Tibial nerve (tissue), 4 donors: ENCODE measurements at regions not wholly inside any gene's neighbourhood (a gene's known extent, or its start where the extent isn't known, plus 50 kb on each side); places are given as distances from the start of the nearest gene placed in this dataset.
A peak's percentile ranks its signal among the peaks of the same experiment; 100 is the strongest.

Experiments used
- DNase-seq, 2 donors: peaks; one replicate each; pipeline ENCODE4 v3.0.0-alpha.2; 2019; ENCODE audit warnings: low spot score in 2 of 2
- H3K27ac ChIP-seq, 4 donors: fragments of 200-600 bp; sonication (generic) in 3 of 4; one replicate each; pipeline ENCODE4 v1.5.1; 2017 to 2019; ENCODE audit warnings: mild to moderate bottlenecking in 1 of 4
- H3K27me3 ChIP-seq, 2 donors: fragments of 200-600 bp; sonication (generic) in 1 of 2; one replicate each; pipeline versions ENCODE4 v1.5.1 to v1.6.0; 2017 to 2019
- H3K36me3 ChIP-seq, 3 donors: fragments of 200-600 bp; sonication (generic); one replicate each; pipeline ENCODE4 v1.5.1; 2018 to 2019
- H3K4me1 ChIP-seq, 4 donors: fragments of 200-600 bp; sonication (generic) in 3 of 4; one replicate each; pipeline ENCODE4 v1.5.1; 2017 to 2019
- H3K4me3 ChIP-seq, 4 donors: fragments of 200-600 bp; sonication (generic) in 3 of 4; one replicate each; pipeline ENCODE4 v1.5.1; 2017 to 2019; ENCODE audit warnings: mild to moderate bottlenecking in 1 of 4, moderate library complexity in 1 of 4
- H3K9me3 ChIP-seq, 4 donors: fragments of 200-600 bp; sonication (generic) in 3 of 4; one replicate each; pipeline ENCODE4 v1.5.1; 2017 to 2019
- EP300 ChIP-seq, 2 donors: sonication (generic); formaldehyde crosslinking; IDR thresholded peaks; one replicate each; pipeline ENCODE4 v1.6.1; 2017; ENCODE audit warnings: antibody characterized with exemption in 2 of 2, mild to moderate bottlenecking in 1 of 2
- POLR2A ChIP-seq, 2 donors: fragments of 450-650 bp; IDR thresholded peaks; one replicate each; pipeline ENCODE4 v1.6.1; 2017; ENCODE audit warnings: antibody characterized with exemption in 2 of 2, mild to moderate bottlenecking in 2 of 2, moderate library complexity in 2 of 2
- WGBS, 2 donors: methylation state at CpG; one replicate each; pipeline ENCODE4 v1.1.5; 2018; 5-methylcytosine and 5-hydroxymethylcytosine counted together
- TF ChIP-seq, protein P1 (sequence below), 5 experiments: fragments of 200-600 bp in 3 of 5; fragments of 450-650 bp in 2 of 5; sonication (generic) in 3 of 5; IDR thresholded peaks; one replicate each; pipeline ENCODE4 v1.5.1; 2016 to 2019; ENCODE audit warnings: antibody characterized with exemption in 5 of 5, mild to moderate bottlenecking in 3 of 5, moderate library complexity in 2 of 5

DNA sequence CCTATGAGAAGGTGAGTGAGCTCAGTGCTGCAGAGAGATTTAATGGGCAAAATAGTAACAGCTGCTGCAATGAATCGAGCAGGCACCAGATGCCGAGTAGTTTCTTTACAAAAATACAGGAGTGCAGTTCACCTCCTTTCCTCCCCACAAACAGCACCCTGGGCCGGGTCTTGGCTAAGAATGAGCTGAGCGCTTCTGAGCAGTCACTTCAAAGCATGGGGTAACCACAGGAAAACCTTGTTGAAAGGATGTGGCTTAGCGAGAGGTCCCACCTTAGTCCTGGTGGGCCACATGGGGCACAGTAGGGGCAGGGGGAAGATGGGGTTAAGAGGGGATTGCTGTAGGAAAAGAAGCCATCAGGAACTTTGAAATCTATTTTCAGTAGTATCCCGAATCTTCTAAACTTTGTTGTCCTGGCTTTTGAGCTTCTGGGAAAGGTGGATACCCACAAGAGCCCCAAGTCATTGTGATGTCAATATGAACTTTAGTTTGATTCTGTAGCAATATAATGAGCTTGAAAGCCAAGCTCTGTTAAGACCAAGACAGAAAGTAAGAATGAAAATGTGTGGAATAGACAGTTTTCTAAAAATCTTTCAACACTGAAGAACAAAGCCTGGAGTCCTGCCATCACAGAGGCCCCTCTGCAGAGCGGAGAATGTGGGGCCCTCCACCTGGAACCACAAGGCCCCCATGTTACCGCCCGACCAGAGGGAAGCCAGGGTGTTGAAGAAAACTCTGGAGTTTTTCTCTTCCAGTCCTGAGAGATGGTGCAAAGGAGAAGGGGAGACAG, 101.0 kb upstream of the ZNF236 start:
- Histone ChIP-seq H3K4me3 (no peak overlapping the region), H3K27ac (no peak overlapping the region), H3K9me3 (no peaks in the 10 kb centered on the region), H3K4me1 (peaks cover 0 to 4% (median 0%) of the 10 kb centered on the region in 4 donors), H3K27me3 (no peaks in the 10 kb centered on the region), H3K36me3 (no peaks in the 10 kb centered on the region)
- no peak for TF ChIP-seq POLR2A (IDR thresholded peaks at IDR 0.05)
- no peak for TF ChIP-seq EP300 (IDR thresholded peaks at IDR 0.05)
- TF ChIP-seq, protein P1, sequence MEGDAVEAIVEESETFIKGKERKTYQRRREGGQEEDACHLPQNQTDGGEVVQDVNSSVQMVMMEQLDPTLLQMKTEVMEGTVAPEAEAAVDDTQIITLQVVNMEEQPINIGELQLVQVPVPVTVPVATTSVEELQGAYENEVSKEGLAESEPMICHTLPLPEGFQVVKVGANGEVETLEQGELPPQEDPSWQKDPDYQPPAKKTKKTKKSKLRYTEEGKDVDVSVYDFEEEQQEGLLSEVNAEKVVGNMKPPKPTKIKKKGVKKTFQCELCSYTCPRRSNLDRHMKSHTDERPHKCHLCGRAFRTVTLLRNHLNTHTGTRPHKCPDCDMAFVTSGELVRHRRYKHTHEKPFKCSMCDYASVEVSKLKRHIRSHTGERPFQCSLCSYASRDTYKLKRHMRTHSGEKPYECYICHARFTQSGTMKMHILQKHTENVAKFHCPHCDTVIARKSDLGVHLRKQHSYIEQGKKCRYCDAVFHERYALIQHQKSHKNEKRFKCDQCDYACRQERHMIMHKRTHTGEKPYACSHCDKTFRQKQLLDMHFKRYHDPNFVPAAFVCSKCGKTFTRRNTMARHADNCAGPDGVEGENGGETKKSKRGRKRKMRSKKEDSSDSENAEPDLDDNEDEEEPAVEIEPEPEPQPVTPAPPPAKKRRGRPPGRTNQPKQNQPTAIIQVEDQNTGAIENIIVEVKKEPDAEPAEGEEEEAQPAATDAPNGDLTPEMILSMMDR (IDR thresholded peaks at IDR 0.05) = no peak
- 79 to 80% methylated on average over 9 of the region's 9 CpGs for WGBS, 2 donors
- DNase-seq = no peak

DNA sequence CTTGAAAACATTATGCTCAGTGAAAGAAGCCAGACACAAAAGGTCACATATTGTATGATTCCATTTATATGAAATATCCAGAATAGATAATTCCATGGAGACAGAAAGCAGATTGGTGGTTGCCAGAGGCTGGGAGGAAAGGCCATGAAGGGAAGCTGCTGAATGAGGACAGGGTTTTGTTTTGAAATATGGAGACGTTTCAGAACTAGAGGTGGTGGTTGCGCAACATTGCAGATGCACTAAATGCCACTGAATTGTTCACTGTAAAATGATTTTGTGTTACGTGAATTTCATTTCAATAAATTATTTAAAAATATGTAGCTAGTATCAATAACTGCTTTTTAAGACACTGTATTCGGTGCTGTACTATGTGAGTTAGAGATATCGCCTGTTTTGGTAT, 101.7 kb upstream of the ZNF236 start:
- Histone ChIP-seq H3K4me1 (peaks cover 0 to 4% (median 0%) of the 10 kb centered on the region in 4 donors), H3K27me3 (no peaks in the 10 kb centered on the region), H3K9me3 (no peaks in the 10 kb centered on the region), H3K4me3 (no peak overlapping the region), H3K27ac (no peak overlapping the region), H3K36me3 (no peaks in the 10 kb centered on the region)
- DNase-seq = peak in 1 of 2 donors; percentile 23
- 69 to 73% methylated on average over 5 of the region's 5 CpGs for WGBS, 2 donors
- TF ChIP-seq EP300 (IDR thresholded peaks at IDR 0.05) (no peak), POLR2A (IDR thresholded peaks at IDR 0.05) (no peak)
- TF ChIP-seq, protein P1 (IDR thresholded peaks at IDR 0.05) = no peak

DNA sequence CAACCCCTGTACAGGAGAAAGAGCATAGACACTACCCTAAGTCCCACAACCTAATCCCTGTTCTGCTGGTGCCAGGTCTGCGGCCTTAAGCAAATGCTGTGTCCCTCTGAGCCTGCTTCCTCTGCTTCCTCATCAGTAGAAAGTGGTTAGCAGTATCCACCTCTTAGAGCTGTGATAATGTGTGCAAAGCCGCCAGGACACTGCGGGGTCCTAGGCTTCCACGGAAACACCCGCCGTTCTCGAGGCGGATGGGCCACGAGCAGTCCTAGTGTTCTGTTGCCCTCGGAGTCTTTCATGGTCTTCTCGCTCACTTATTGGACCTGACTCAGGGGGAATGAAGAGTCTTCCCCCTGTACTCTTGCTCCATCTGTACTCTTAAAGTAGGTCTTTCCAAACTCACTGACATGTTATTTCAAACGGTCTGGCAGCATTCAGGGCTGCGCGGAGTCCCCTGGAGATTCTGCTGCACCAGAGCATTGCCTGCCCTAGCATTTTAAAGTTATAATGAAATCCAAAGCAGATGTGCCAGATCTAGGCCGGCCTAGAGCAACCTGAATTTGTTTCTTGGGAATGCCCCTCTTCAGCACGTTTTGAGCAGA, 107.2 kb upstream of the ZNF236 start:
- TF ChIP-seq, protein P1 (IDR thresholded peaks at IDR 0.05) = no peak
- TF ChIP-seq EP300 (IDR thresholded peaks at IDR 0.05) = no peak
- no peak for TF ChIP-seq POLR2A (IDR thresholded peaks at IDR 0.05)
- H3K27me3 ChIP-seq = no peaks in the 10 kb centered on the region
- peak in 1 of 2 donors; percentile 42 for DNase-seq
- H3K4me3 ChIP-seq = no peak overlapping the region
- peaks cover 0 to 3% (median 0%) of the 10 kb centered on the region in 4 donors for H3K4me1 ChIP-seq
- H3K36me3 ChIP-seq = no peaks in the 10 kb centered on the region
- H3K27ac ChIP-seq = peak overlapping the region in 1 of 4 donors; percentile 35
- 78 to 84% methylated on average over 16 of the region's 16 CpGs for WGBS, 2 donors
- no peaks in the 10 kb centered on the region for H3K9me3 ChIP-seq

DNA sequence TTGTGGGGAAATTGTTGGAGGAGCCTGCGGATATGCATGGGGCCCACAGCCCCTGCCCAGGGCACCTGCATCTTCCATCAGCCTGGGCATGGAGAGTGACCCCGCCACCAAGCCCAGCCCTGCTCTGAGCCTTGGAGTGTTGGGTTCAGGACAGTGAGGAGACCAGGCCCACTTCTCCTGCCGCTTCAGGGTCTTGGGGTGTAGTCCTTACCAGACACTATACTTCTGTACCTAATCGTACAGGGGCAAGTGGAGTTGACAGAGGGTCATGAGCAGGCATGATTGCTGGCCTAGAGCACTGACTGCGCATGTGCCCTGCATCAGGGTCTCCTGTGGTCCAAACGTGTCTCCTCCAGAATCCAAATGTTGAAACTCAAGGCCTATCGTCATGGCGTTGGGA, 108.9 kb upstream of the ZNF236 start:
- TF ChIP-seq, protein P1 (IDR thresholded peaks at IDR 0.05) = no peak
- TF ChIP-seq POLR2A (IDR thresholded peaks at IDR 0.05) (no peak), EP300 (IDR thresholded peaks at IDR 0.05) (no peak)
- no peak for DNase-seq
- no peak overlapping the region for H3K4me3 ChIP-seq
- H3K36me3 ChIP-seq = no peaks in the 10 kb centered on the region
- 96% methylated on average over 6 to 8 of the region's 8 CpGs for WGBS, 2 donors
- H3K27me3 ChIP-seq = no peaks in the 10 kb centered on the region
- H3K9me3 ChIP-seq = no peaks in the 10 kb centered on the region
- no peak overlapping the region for H3K27ac ChIP-seq
- H3K4me1 ChIP-seq = peaks cover 0 to 11% (median 0%) of the 10 kb centered on the region in 4 donors

DNA sequence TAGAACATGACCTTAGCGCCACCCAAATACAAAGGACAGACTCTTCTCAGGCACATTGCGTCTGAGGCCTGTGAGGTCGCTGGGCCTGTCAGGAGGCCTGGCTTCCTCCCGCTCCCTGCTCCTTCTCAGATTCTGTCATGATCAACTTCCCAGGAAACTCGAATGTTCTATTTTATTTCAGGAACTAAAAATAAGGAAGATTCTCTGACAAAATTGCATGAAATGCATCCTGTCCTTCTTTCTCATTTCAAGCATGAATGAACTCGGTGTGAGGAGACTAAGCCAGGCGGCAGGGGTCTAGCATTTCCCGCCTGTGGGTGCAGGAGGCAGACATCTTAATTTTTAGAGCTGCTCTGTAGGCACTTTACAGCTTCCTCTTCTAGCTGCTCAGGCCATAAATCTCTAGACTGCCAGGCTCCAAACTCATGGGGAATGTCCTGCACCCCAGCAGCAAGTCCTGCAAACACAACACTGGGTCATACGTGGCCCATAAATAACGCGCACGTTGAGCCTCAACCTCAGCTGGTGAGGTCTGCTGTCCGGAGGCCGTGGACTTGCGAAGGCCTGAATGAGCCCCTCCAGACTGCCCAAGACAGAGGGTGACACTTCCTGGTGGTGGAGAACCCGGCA, 109.7 kb upstream of the ZNF236 start:
- H3K36me3 ChIP-seq = no peaks in the 10 kb centered on the region
- no peaks in the 10 kb centered on the region for H3K9me3 ChIP-seq
- H3K27me3 ChIP-seq = no peaks in the 10 kb centered on the region
- H3K4me3 ChIP-seq = no peak overlapping the region
- TF ChIP-seq POLR2A (IDR thresholded peaks at IDR 0.05) (no peak), EP300 (IDR thresholded peaks at IDR 0.05) (no peak)
- TF ChIP-seq, protein P1 (IDR thresholded peaks at IDR 0.05) = no peak
- H3K4me1 ChIP-seq = peaks cover 0 to 11% (median 0%) of the 10 kb centered on the region in 4 donors
- WGBS, 2 donors = 80 to 88% methylated on average over 12 to 16 of the region's 16 CpGs
- H3K27ac ChIP-seq = no peak overlapping the region
- DNase-seq = no peak
